T-helper 1 cell (primary cell): ENCODE measurements at regions not wholly inside any gene's neighbourhood (a gene's known extent, or its start where the extent isn't known, plus 50 kb on each side); places are given as distances from the start of the nearest gene placed in this dataset.
"Not testable (repeated sequence)": the region's sequence is repeated elsewhere in the genome, so short reads cannot be mapped to it uniquely, and the experiment has no call there.

Experiments
- DNase-seq, 5 donors: peaks; one replicate each; pipeline ENCODE4 v3.0.0-alpha.2; 2012 to 2020

DNA sequence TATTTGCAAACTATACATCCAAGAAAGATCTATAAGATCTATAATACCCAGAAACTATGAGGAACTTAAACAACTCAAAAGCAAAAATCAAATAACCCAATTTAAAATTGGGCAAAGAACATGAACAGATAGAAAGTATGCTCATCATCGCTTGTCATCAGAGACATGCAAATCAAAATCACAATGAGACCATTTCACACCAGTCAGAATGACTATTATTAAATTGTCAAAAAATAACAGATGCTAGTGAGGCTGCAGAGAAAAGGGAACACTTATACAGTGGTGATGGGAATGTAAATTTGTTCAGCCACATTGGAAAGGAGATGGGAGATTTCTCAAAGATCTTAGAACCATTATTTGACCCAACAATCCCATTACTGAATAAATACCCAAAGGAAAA is 1451.7 kb upstream of the ADGRL3 start:
- DNase-seq = no peak

DNA sequence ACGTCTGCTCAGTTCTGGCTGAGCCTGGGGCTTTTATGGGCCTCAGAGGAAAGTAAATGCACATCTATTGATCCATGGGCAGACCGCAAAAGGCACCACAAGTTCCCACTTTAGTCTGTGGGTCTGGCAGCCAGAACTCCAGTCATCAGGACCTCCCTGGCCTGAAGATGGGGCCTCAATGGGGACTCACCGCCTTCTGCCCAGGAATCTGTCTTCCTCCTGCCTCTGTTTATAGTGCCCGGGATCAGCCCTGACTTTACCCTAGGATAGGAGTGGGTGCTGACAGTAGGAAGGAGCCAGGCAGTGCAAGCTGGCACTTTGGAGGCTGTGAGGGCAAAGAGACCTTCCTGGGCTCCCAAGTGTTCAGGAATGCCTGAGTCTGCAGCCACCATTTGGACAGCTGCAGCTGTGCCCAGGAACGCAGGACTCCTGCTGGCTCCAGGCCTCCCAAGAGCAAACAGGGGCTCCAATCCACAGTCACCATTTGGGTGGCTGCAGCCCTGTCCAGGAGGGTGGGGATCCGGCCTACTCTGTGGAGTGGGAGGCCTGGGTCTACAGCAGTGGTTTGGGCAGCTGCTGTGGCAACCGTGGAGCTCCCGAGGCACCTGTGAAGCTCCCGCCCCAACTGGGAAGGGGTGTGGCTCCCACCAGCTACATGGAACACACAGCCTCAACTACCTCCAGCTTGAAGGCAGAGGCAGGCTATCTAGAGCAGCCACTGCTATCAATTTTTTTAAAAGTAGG is 1440.9 kb upstream of the ADGRL3 start:
- DNase-seq = no peak

DNA sequence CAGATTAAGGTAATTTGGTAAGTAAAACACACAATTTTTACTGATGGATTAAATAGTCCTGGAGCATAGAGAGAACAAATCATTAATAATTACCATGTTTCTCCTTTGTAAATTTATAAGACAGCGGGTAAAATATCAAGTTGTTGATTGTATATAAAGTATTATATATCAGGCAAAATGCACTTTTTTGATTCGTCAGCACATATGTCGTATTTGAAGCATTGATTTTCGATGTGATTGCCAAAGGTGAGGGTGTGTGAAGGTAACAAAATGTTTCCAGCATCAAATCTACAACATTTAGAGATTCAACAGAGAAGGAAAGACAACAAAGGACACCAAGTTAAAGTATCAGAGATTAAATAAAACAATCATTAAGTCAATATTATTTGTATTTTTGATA is 1437.8 kb upstream of the ADGRL3 start:
- no peak for DNase-seq

DNA sequence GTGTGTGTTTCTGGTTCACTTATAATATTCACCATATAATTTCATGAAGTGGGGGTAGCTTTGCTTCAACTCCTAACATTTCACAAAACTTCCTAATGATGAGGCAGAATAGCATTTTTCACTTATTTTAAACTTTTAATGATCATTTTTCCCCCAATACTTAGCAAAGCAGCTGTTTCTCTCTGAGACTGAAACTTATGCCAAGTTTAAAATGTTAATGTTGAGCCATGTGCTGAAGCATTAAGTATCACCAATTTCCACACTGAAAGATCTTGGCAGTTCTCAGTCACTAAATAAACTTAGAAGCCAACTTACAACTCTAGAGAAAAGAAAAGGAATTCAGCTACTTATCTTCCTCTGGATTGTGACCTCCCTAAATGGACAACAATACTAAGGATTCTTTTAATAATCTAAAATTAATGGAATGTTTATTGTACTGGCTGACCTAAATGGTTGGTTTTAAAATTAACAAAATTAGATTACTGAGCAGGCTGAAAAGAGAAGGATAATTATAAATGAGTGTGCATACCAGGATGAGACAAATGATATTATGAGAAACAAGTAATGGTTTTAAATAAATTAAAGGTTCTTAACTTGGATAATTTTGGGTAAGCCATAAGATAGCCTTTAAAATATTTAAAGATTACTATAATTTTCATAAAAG is 1429.4 kb upstream of the ADGRL3 start:
- no peak for DNase-seq

DNA sequence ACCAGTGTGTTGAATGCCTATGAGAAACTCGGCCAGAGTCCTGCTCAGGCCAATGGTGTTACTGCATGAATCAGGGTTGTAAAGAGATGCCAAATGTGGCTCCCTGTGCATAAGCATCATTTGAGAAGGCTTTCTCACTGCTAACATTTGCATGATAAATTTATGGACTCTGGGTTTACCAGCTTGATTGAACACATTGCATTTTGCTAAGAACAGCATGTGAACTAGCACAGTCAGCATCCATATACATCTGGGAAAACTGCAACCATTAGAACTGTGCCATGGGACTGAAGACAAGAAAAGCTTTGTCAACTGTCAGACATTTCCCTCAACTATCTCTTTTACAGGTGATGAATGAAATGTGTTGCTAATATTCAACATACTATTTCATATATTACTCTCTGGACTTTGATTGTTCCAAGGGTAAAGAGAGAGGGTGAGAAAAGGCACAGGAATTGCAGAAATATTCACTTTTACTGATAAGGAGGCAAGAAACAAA is 1427.4 kb upstream of the ADGRL3 start:
- no peak for DNase-seq

DNA sequence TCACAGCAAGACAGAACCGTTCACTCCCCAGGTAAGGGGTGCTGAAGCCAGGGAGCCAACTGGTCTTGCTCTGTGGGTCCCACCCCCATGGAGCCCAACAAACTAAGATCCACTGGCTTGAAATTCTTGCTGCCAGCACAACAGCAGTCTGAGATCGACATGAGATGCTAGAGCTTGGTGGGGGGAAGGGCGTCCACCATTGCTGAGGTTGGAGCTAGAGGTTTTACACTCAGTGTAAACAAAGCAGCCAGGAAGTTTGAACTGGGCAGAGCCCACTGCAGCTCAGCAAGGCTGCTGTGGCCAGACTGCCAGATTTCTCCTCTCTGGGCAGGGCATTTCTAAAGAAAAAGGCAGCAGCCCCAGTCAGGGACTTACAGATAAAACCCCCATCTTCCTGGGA is 1419.9 kb upstream of the ADGRL3 start:
- not testable (repeated sequence) for DNase-seq

DNA sequence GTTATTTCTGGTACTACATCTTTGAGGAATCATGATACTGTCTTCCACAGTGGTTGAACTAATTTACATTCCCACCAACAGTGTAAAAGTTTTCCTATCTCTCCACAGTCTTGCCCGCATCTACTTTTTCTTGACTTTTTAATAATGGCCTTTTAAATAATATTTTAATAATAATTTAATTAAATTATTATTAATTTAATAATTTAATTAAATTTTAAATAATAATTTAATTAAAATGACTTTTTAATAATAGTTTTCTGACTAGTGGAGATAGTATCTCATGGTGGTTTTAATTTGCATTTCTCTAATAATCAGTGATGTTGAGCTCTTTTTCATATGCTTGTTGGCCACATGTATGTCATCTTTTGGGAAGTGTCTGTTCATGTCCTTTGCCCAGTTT is 1395.0 kb upstream of the ADGRL3 start:
- DNase-seq = no peak

DNA sequence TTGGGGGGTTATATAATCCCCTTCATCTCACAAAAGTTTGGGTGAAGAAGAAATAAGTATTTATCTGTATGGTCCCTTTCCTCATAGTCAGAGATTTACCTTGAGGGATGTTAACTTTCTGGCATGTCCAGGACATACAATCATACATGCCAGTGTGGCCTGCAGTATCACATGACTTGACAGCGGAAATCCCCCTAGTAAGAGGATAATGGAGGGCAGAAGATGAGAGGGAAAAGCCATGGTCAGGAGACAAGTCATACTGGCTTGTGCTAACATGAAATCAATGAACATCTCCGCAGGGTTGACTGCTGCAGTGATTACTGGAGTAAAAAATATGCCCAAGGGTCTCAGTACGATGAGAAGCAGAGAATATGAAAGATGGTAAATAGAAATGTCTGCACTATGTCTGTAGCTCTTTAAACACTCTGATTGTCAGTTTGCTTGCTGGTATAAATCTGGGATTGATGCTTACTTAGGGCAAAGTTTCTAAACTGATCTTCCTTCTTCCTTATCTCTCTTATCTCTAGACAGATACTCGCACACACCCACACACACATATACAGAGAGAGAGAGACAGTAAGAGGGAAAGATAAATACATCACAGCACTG is 1385.6 kb upstream of the ADGRL3 start:
- DNase-seq = no peak

DNA sequence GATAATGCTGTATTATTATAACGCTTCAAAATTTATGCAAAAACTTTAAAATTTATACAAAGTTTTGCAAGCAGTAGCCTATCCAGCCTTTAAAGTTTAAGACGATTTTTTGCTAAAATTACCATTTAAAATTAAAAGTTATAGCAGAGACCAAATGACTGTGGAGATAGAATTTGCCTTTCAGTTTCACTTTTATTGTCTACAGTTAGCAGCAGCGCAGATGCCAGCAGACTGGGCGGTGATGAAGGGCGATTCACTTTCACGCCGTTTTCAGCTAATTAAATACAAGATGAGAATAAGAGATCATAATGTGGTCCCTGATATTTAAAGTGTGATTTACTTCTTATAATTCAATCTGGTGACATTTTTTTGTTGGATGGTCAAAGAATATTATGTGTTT is 1381.5 kb upstream of the ADGRL3 start:
- no peak for DNase-seq

DNA sequence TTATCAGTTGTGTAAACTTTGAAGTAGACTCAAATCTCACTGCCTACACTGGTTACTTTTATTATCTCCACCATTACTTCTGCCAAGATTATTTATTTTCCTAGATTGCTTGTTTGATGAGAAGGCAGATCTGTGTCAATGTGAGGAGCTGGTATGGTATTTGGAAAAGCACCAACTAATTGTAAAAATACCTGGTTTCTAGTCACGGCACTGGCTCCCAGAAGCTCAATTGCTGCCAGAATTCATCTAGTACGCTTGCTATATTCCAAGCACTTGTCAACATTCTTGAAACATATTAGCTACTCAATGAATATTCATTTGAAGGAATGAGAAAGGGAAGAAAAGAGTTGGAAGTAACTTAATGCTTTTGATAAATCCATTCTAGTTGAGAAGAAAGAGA is 1376.8 kb upstream of the ADGRL3 start:
- no peak for DNase-seq

DNA sequence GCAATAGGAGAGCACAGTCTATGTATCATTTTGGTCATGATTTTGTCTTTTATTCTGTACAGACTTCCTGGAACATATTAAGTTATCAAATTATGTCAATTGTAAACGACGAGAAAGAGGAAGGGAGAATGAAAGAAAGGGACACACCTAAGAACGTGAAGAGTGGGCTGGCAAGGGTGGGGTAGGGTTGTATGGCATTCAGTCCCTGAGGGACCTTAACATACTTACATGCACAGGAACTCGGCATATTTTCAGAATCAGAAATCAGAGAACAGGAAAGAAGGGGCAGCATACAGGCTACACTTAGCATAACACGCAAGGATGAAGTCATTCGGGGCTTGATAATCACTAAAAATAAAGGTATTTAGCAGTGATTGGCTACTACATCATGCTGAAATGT is 1375.0 kb upstream of the ADGRL3 start:
- no peak for DNase-seq

DNA sequence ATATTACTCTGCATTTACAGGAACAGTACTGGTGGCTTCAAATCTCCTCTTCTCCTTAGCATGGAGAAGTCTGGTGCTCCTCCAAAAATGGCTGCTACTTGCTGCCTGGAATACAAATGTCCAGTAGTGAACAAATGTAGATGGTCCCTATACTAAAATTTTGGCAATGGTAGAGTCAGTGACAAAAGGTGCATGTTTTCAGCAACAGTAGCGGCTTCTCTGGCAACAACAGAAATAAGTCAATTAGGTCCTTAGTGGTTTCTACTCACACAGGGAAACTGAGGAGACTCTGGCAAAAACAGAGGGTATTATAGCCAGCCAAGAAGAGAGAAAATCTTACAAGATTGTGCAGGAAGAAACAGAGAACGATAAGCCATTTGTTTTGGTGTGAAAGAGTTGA is 1368.4 kb upstream of the ADGRL3 start:
- DNase-seq = no peak

DNA sequence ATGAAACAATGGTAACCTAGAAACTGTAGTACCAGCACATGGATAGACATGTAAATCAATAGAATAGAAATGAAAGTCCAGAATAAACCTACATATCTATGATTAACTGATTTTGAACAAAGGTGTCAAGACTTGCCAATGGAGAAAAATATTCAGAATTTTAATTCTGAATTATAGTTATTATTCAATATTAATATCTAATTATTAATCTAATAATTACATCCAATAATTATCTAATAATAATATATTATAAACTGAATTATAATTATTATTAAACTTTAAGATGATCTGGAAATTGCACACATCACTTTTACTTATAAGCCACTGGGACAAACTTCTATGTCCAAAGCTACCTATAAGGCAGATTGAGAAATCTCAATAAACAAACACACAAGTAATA is 1365.2 kb upstream of the ADGRL3 start:
- no peak for DNase-seq

DNA sequence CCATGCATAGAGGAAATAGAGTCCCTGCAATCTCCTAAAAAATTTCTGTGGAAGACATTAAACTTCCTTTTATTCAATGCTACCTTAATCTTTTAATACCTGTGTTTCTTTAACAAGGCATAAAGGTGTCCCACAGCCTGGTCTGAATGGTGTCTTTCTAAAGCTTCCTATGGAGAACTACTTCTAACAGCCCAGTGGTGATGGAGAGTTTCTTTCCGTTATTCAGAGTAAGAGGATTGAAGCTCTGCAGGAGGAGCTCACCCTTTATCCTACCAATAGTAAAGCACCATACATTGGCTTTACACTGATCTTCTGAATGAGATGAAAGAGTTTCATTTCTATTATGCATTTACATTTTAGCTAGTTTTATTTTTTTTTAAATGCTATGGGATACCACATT is 1362.4 kb upstream of the ADGRL3 start:
- DNase-seq = no peak

DNA sequence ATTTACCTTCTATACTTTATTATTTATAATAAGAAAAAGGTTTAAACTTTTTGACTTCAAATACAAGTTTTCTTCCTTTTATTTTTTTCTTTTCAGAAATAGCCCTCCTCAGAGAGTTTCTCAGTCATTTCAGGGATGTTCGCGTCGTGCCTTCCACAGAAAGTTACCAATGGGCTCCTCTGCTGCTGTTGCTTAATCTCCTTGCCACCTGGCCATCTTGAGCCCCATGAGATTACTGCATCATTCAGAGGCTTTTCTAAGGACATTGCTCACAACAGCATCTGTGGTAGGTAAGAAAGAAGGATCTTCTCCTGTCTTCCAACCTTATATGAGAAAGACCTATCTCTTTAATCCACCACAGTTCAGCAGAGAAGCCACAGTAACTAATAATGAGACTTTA is 1361.9 kb upstream of the ADGRL3 start:
- no peak for DNase-seq

DNA sequence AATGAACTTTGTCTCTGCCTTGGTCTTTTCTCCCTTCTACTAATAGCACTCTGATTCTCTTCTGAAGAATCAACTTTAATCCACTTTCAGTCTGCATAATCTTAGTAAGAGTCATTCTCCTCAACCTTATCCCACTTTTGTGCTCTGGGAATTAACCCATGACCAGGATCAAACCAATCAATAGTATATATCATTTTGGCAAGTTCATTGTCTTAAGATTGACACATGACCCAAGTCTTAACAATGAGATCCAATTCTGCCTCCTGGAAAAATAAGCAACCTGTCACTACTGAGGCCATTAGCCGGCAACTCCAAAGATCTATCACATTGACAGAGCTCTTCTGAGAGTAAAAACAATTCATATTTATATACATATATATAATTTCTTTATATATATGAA is 1358.4 kb upstream of the ADGRL3 start:
- DNase-seq = no peak

DNA sequence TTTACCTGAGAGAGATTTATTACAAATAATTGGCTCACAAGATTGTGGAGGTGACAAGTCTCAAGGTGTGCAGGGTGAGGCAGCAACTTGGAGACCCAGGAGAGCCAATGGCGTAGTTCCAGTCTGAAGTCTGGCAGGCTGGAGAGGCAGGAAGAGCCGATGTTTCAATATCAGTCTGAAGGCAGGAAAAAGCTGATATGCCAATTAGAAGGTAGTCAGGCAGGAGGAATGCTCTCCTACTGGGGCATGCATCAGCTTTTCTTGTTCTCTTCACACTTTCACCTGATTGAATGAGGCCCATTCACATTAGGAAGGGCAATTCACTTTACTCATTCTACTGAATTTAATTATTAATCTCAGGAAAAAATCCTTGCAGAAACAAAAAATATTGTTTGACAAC is 1351.7 kb upstream of the ADGRL3 start:
- no peak for DNase-seq

DNA sequence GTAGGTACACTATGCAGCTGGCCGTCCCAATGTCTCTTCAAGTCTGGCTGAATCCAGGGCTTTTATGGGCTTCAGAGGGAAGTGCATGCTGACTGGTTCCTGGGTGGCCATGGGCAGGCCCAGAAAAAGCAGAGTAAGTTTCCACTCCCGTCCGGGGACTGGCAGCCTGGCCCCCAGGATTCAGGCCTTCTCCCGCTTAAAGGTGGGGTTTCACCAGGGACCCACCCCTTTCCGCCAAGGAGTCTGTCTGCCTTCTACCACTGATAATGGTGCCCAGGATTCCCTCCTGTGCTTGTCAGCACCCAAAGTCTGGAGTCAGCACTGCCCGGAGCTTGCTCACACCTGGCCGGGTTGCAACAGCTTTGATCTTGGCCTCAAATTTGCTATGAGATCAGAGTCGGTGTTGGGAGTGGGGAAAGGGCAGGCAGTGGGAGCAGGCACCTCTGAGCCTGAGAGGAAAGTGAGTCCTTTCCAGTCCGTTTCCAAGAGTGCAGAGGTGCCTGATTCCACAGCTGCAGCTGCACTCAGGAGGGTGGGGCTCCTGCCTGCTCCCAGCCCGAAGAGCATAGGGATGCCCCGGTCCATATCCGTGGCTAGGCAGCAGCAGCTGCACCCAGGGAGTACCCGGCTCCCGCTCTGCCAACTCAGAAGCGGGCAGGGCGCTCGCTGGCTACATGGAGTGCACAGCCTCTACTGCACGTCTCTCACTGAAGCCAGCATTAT is 1344.3 kb upstream of the ADGRL3 start:
- DNase-seq = no peak

DNA sequence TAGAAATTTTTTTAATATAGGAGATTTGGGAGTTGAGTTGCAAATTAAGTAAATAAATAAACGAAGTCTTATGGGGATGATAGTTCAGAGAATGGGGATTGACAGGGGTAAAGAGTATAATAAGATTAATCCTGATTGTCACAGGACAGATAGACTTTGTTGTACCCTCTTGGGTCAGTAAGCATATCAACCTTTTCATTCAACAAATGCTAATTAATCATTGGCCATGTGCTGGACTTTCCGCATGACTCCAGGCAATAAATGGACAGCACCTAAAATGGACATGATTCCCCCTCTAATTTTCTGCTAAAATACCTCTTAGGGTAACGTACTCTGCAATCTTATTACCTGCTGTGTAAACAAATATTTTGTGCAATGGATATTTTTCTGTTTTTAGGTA is 1331.1 kb upstream of the ADGRL3 start:
- DNase-seq = no peak

DNA sequence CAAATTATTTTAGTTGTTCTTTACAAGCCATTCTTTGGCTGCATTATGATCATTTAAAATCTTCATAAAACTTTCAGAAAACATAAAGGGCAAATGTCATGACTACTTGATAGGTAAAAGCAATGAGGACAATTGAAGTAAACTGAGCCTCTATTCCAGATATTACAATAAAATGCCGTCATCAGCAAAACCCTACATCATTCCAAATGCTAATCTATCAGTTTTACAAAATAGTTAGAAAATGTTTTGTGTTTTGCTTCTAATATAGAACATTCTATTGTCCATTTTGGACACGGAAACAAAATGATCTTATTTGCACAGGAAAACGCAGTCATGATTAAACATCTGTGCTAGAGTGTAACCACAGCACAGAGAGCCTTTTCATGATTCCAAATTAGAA is 1330.6 kb upstream of the ADGRL3 start:
- no peak for DNase-seq

DNA sequence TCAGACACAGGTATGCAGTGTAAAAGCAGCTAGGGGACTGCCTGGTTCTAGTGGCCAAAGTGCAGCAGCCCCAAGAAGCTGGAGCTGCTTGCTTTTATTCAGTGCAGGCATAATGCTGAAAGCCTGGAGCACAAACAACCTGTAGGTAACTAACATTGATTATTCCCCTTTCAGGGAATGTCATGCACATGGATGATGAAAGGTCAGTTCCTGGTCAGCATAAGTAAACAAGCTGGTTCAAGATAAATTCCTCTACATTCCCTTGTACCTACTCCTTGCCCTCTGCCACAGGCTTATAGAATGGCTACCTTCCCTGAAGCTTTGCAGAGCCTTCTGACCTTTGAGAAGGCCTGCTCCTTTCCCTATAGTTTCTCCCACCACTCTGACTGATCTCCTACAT is 1318.5 kb upstream of the ADGRL3 start:
- DNase-seq = no peak

DNA sequence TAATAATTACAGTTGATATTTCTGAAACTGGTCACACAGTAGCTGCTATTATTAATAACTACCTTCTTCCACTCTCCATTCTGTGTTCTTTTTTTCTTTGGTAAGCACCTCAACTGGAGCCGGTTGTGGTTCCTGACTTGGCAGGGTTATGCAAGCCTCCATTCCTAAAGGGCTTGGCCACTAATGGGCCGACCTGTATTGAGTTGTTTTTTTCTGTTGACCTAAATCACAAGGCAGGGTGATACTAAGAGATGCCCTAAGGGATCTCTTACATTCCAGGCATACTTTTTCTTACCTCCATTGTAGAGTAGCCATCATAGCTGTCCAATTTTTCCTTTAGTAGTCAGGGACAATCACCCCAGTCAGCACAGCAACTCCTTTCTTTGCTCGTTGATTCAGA is 1295.8 kb upstream of the ADGRL3 start:
- no peak for DNase-seq

DNA sequence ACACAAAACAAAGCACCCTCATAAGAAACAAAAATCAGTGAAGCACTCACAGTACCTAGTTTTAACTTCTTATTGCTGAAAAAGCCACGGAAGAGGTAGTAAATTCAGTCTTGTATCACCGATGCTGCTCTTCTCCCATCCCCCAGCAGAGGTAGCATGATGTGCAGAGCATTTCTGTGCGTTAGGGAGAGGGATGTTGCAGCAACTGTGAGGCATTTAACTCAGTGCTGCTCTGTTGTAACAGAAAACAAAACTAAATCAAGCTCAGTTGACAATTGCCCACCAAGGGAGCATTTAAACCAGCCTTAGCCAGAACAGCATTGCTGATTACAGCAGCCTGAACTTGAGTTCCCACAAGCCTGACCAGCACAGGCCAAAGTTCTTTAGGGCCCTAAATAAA is 1279.7 kb upstream of the ADGRL3 start:
- no peak for DNase-seq

DNA sequence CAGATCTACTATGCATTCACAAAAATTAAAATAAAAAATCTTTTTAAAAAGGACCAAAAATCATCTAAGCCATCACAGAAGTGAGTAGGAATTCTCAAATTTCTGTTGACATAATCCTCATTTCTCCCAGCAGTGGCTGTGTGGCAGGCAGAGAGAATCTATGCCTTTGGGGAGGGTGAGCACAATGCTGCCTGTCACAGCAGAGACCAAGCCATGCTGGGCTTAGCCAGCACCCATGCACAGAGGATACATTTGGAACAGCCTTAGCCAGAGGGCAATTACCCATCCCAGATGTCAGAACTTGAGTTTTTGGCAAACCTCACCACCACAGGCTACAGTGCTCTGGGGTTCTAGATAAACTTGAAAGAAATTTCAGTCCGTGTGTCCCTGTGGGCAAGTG is 1274.8 kb upstream of the ADGRL3 start:
- no peak for DNase-seq
